IPS-NIHi11 (cell line): ENCODE measurements at regions not wholly inside any gene's neighbourhood (a gene's known extent, or its start where the extent isn't known, plus 50 kb on each side); places are given as distances from the start of the nearest gene placed in this dataset.

Experiments
- DNase-seq: peaks from one replicate; pipeline ENCODE4 v3.0.0; 2012; ENCODE audit warnings: mixed read lengths, low spot score

GRCh38 chr3:145936971-145937370 lies 224.0 kb downstream of the PLOD2 start:
- no peak for DNase-seq

- DNase-seq: no peak
Observed at GRCh38 chr3:145939431-145939830, 221.6 kb downstream of the PLOD2 start.

- no peak for DNase-seq
Observed at GRCh38 chr3:145942052-145942451, 218.9 kb downstream of the PLOD2 start.

GRCh38 chr3:145943952-145944351 lies 217.0 kb downstream of the PLOD2 start:
- DNase-seq: no peak

GRCh38 chr3:145951441-145951840 lies 209.5 kb downstream of the PLOD2 start:
- DNase-seq: no peak

GRCh38 chr3:145952536-145952935 lies 208.4 kb downstream of the PLOD2 start:
- no peak for DNase-seq

- DNase-seq: no peak
Observed at GRCh38 chr3:145953316-145953715, 207.7 kb downstream of the PLOD2 start.

GRCh38 chr3:145959457-145960088 lies 201.4 kb downstream of the PLOD2 start:
- no peak for DNase-seq

GRCh38 chr3:145963111-145963510 lies 197.9 kb downstream of the PLOD2 start:
- DNase-seq: no peak

- DNase-seq: no peak
Observed at GRCh38 chr3:145967043-145967442, 193.9 kb downstream of the PLOD2 start.

GRCh38 chr3:145971186-145971585 lies 189.8 kb downstream of the PLOD2 start:
- DNase-seq: no peak

- DNase-seq: no peak
Observed at GRCh38 chr3:145972851-145973250, 188.1 kb downstream of the PLOD2 start.

GRCh38 chr3:145981056-145981455 lies 179.9 kb downstream of the PLOD2 start:
- no peak for DNase-seq

GRCh38 chr3:145983101-145983500 lies 177.9 kb downstream of the PLOD2 start:
- no peak for DNase-seq
